Activated B cell treated with CpG ODN at 0.5 μM for 24 hours (primary cell): ENCODE measurements at regions not wholly inside any gene's neighbourhood (a gene's known extent, or its start where the extent isn't known, plus 50 kb on each side); places are given as distances from the start of the nearest gene placed in this dataset.

Source experiments
- ATAC-seq: fragments of 200-7000 bp; cut with Tn5 transposase; one replicate; pipeline ENCODE4 v1.10.0; 2021; ENCODE audit warnings: low read depth, mild to moderate bottlenecking, moderate library complexity
- CTCF ChIA-PET: fragments of 350-600 bp; sonication (Branson Sonifier 250); formaldehyde crosslinking; loops from one replicate; lab custom pipeline; 2021; ENCODE audit warnings: antibody characterized with exemption; lab: Charles Lee
- POLR2A ChIA-PET: fragments of 350-600 bp; sonication (Branson Sonifier 250); formaldehyde crosslinking; loops from one replicate; lab custom pipeline; 2021; ENCODE audit warnings: antibody characterized with exemption; lab: Charles Lee
- DNase-seq: peaks from one replicate; pipeline ENCODE4 v3.0.0; 2022
- H3K27ac Mint-ChIP-seq: one replicate; pipeline ENCODE4 v1.8.0; 2020; ENCODE audit warnings: mixed read lengths
- H3K27me3 Mint-ChIP-seq: one replicate; pipeline ENCODE4 v1.8.0; 2021; ENCODE audit warnings: mixed read lengths
- H3K36me3 Mint-ChIP-seq: one replicate; pipeline ENCODE4 v1.8.0; 2021; ENCODE audit warnings: low read depth, mixed read lengths
- H3K4me1 Mint-ChIP-seq: one replicate; pipeline ENCODE4 v1.8.0; 2021; ENCODE audit warnings: mixed read lengths
- H3K4me3 Mint-ChIP-seq: one replicate; pipeline ENCODE4 v1.8.0; 2020; ENCODE audit warnings: mild to moderate bottlenecking, mixed read lengths
- H3K9me3 Mint-ChIP-seq: one replicate; pipeline ENCODE4 v1.8.0; 2020; ENCODE audit warnings: mixed read lengths
- intact Hi-C: fragments of 100-400 bp; cut with micrococcal nuclease; formaldehyde crosslinking; loops from one replicate; pipeline ENCODE4 v1.15.1; 2024
- TF ChIP-seq, protein P1 (sequence below): fragments of 200-600 bp; IDR thresholded peaks from one replicate; pipeline ENCODE4 v1.8.0; 2022; ENCODE audit warnings: antibody characterized with exemption, mild to moderate bottlenecking

GRCh38 chr6:163745536-163746400 is 331.2 kb downstream of the QKI start:
- H3K36me3 Mint-ChIP-seq = no peaks in the 10 kb centered on the region
- ChIA-PET CTCF (no interaction called here), POLR2A (interaction anchor here (0.7 kb wide), 1 partner anchor 13 kb away, joined by 7 read pairs; no protein-coding TSS in a partner anchor)
- no peak for DNase-seq
- H3K4me1 Mint-ChIP-seq = peaks cover 8% of the 10 kb centered on the region
- ATAC-seq = no peak
- H3K9me3 Mint-ChIP-seq = peaks cover 3% of the 10 kb centered on the region
- TF ChIP-seq, protein P1, sequence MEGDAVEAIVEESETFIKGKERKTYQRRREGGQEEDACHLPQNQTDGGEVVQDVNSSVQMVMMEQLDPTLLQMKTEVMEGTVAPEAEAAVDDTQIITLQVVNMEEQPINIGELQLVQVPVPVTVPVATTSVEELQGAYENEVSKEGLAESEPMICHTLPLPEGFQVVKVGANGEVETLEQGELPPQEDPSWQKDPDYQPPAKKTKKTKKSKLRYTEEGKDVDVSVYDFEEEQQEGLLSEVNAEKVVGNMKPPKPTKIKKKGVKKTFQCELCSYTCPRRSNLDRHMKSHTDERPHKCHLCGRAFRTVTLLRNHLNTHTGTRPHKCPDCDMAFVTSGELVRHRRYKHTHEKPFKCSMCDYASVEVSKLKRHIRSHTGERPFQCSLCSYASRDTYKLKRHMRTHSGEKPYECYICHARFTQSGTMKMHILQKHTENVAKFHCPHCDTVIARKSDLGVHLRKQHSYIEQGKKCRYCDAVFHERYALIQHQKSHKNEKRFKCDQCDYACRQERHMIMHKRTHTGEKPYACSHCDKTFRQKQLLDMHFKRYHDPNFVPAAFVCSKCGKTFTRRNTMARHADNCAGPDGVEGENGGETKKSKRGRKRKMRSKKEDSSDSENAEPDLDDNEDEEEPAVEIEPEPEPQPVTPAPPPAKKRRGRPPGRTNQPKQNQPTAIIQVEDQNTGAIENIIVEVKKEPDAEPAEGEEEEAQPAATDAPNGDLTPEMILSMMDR = no peak
- peaks cover 19% of the 10 kb centered on the region for H3K27me3 Mint-ChIP-seq
- H3K4me3 Mint-ChIP-seq = no peak overlapping the region
- H3K27ac Mint-ChIP-seq = no peak overlapping the region
- intact Hi-C loops = no loop called here

GRCh38 chr6:163744256-163744925 is 329.9 kb downstream of the QKI start:
- Mint-ChIP-seq H3K27me3 (peaks cover 9% of the 10 kb centered on the region), H3K4me3 (no peak overlapping the region), H3K9me3 (peaks cover 3% of the 10 kb centered on the region), H3K27ac (no peak overlapping the region), H3K4me1 (no peaks in the 10 kb centered on the region), H3K36me3 (no peaks in the 10 kb centered on the region)
- POLR2A ChIA-PET = no interaction called here
- intact Hi-C loops = no loop called here
- no peak for DNase-seq
- no peak for ATAC-seq
- TF ChIP-seq, protein P1 = no peak
- CTCF ChIA-PET = no interaction called here

GRCh38 chr6:163743796-163744195 is 329.3 kb downstream of the QKI start:
- no peak overlapping the region for H3K27ac Mint-ChIP-seq
- H3K4me3 Mint-ChIP-seq = no peak overlapping the region

GRCh38 chr6:163741743-163742363 is 327.3 kb downstream of the QKI start:
- H3K4me3 Mint-ChIP-seq = no peak overlapping the region
- peaks cover 2% of the 10 kb centered on the region for H3K27me3 Mint-ChIP-seq
- intact Hi-C loops = no loop called here
- no peaks in the 10 kb centered on the region for H3K4me1 Mint-ChIP-seq
- H3K27ac Mint-ChIP-seq = no peak overlapping the region
- ChIA-PET CTCF (no interaction called here), POLR2A (no interaction called here)
- TF ChIP-seq, protein P1 = no peak
- ATAC-seq = no peak
- H3K36me3 Mint-ChIP-seq = no peaks in the 10 kb centered on the region
- DNase-seq = no peak
- no peaks in the 10 kb centered on the region for H3K9me3 Mint-ChIP-seq

More at GRCh38 chr6:163743796-163744195, 329.3 kb downstream of the QKI start:
- ATAC-seq = no peak
- Mint-ChIP-seq H3K27me3 (peaks cover 9% of the 10 kb centered on the region), H3K36me3 (no peaks in the 10 kb centered on the region), H3K4me1 (no peaks in the 10 kb centered on the region), H3K9me3 (peaks cover 3% of the 10 kb centered on the region)
- intact Hi-C loops = no loop called here
- DNase-seq = no peak
- CTCF ChIA-PET = no interaction called here
- POLR2A ChIA-PET = no interaction called here
- TF ChIP-seq, protein P1 = no peak

DNA sequence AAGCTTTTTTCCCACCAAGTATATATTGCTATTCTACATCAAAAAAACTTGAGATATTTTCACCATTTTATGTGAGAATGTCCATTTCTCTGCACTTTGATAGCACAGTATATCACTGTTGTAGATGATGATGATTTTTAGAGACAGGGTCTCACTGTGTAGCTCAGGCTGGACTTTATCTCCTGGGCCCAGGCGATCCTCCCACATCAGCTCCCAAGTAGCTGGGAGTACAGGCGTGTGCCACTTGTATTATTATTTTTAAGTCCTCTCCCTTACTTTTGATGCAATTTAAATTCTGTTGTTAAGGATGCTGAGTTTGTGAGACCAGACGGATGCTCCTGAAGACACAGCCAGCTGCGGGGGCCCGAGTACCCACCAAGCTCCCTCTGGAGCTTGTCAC is 326.8 kb downstream of the QKI start:
- CTCF ChIA-PET = no interaction called here

More for the DNA sequence above, 326.8 kb downstream of the QKI start:
- no peaks in the 10 kb centered on the region for H3K9me3 Mint-ChIP-seq
- no peaks in the 10 kb centered on the region for H3K36me3 Mint-ChIP-seq
- intact Hi-C loops = no loop called here
- POLR2A ChIA-PET = no interaction called here
- TF ChIP-seq, protein P1 = no peak
- peaks cover 2% of the 10 kb centered on the region for H3K27me3 Mint-ChIP-seq
- no peak overlapping the region for H3K27ac Mint-ChIP-seq
- DNase-seq (no peak), ATAC-seq (no peak)
- H3K4me1 Mint-ChIP-seq = no peaks in the 10 kb centered on the region
- no peak overlapping the region for H3K4me3 Mint-ChIP-seq
